GM23338 (cell line): ENCODE measurements at regions not wholly inside any gene's neighbourhood (a gene's known extent, or its start where the extent isn't known, plus 50 kb on each side); places are given as distances from the start of the nearest gene placed in this dataset.

ENCODE experiments used
- CREB1 ChIP-seq: fragments of 250-450 bp; sonication (Bioruptor Pico); IDR thresholded peaks from 2 replicates; pipeline ENCODE4 v1.5.0; 2020; ENCODE audit warnings: low read depth, mild to moderate bottlenecking, moderate library complexity
- EZH2 ChIP-seq: fragments of 200-600 bp; sonication (generic); IDR thresholded peaks from one replicate; pipeline ENCODE4 v1.8.0; 2017; ENCODE audit warnings: antibody characterized with exemption, mild to moderate bottlenecking, low read depth; ENCODE audit not compliant: unreplicated experiment
- EZH2phosphoT487 ChIP-seq: fragments of 200-600 bp; sonication (generic); IDR thresholded peaks from one replicate; pipeline ENCODE4 v1.8.1; 2018; ENCODE audit warnings: antibody characterized with exemption; ENCODE audit not compliant: unreplicated experiment
- POLR2AphosphoS5 ChIP-seq: IDR thresholded peaks from 2 replicates; pipeline ENCODE4 v1.6.1; 2016; ENCODE audit warnings: antibody characterized with exemption, low read depth
- ZNF331 ChIP-seq: fragments of 250-450 bp; sonication (Bioruptor Pico); IDR thresholded peaks from 2 replicates; pipeline ENCODE4 v1.5.0; 2020; ENCODE audit warnings: low read depth, mild to moderate bottlenecking, moderate library complexity
- TF ChIP-seq, protein P1 (sequence below): IDR thresholded peaks from one replicate; pipeline ENCODE4 v1.6.1; 2018; ENCODE audit warnings: antibody characterized with exemption; ENCODE audit not compliant: unreplicated experiment
- TF ChIP-seq, protein P2 (sequence below), 2 experiments: fragments of 200-600 bp in 1 of 2; sonication (generic) in 1 of 2; conservative IDR thresholded peaks; 2 replicates each; pipeline versions ENCODE4 v1.5.1 to v1.6.1; 2016 to 2017; ENCODE audit warnings: antibody characterized with exemption in 2 of 2, low read depth in 2 of 2, mild to moderate bottlenecking in 2 of 2, moderate library complexity in 1 of 2

DNA sequence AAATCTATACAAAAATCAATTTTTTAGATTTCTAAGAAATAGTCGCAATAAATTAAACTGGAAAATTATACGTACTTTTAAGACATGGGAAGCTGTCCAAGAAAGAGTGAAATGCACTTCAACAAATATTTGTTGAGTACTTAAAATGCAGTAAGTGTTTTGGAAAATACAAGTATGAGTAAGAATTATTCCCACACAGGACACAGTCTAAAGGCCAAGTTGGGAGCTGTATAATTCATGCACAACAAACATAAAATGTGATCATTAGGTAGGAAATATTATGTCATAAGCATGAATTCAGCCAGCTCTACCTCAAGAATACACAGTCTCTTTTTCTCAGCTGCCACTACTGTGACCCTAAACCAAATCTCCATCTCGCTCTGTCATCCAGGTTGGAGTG, 267.6 kb downstream of the CNTN3 start:
- TF ChIP-seq, protein P1, sequence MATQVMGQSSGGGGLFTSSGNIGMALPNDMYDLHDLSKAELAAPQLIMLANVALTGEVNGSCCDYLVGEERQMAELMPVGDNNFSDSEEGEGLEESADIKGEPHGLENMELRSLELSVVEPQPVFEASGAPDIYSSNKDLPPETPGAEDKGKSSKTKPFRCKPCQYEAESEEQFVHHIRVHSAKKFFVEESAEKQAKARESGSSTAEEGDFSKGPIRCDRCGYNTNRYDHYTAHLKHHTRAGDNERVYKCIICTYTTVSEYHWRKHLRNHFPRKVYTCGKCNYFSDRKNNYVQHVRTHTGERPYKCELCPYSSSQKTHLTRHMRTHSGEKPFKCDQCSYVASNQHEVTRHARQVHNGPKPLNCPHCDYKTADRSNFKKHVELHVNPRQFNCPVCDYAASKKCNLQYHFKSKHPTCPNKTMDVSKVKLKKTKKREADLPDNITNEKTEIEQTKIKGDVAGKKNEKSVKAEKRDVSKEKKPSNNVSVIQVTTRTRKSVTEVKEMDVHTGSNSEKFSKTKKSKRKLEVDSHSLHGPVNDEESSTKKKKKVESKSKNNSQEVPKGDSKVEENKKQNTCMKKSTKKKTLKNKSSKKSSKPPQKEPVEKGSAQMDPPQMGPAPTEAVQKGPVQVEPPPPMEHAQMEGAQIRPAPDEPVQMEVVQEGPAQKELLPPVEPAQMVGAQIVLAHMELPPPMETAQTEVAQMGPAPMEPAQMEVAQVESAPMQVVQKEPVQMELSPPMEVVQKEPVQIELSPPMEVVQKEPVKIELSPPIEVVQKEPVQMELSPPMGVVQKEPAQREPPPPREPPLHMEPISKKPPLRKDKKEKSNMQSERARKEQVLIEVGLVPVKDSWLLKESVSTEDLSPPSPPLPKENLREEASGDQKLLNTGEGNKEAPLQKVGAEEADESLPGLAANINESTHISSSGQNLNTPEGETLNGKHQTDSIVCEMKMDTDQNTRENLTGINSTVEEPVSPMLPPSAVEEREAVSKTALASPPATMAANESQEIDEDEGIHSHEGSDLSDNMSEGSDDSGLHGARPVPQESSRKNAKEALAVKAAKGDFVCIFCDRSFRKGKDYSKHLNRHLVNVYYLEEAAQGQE = no peak
- no peak for TF ChIP-seq ZNF331 (CRISPR knock-in tag)
- no peak for TF ChIP-seq EZH2
- TF ChIP-seq, protein P2, sequence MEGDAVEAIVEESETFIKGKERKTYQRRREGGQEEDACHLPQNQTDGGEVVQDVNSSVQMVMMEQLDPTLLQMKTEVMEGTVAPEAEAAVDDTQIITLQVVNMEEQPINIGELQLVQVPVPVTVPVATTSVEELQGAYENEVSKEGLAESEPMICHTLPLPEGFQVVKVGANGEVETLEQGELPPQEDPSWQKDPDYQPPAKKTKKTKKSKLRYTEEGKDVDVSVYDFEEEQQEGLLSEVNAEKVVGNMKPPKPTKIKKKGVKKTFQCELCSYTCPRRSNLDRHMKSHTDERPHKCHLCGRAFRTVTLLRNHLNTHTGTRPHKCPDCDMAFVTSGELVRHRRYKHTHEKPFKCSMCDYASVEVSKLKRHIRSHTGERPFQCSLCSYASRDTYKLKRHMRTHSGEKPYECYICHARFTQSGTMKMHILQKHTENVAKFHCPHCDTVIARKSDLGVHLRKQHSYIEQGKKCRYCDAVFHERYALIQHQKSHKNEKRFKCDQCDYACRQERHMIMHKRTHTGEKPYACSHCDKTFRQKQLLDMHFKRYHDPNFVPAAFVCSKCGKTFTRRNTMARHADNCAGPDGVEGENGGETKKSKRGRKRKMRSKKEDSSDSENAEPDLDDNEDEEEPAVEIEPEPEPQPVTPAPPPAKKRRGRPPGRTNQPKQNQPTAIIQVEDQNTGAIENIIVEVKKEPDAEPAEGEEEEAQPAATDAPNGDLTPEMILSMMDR (conservative IDR thresholded peaks at IDR 0.05; ENCODE audit: low read depth in 2 of 2) = no peak
- no peak for TF ChIP-seq CREB1
- TF ChIP-seq POLR2AphosphoS5 = no peak
- TF ChIP-seq EZH2phosphoT487 = no peak
